Endodermal cell (in vitro differentiated cells): ENCODE measurements at regions not wholly inside any gene's neighbourhood (a gene's known extent, or its start where the extent isn't known, plus 50 kb on each side); places are given as distances from the start of the nearest gene placed in this dataset.

Experiments
- DNase-seq: peaks from one replicate; pipeline ENCODE4 v3.0.0-alpha.2; 2017
- H3K27ac ChIP-seq: 2 replicates; pipeline ENCODE4 v1.5.1; 2013; ENCODE audit warnings: mild to moderate bottlenecking, low read depth, low read length, moderate library complexity
- H3K27me3 ChIP-seq: 2 replicates; pipeline ENCODE4 v1.6.1; 2013; ENCODE audit warnings: mild to moderate bottlenecking, low read length, moderate library complexity; ENCODE audit not compliant: insufficient read depth, control insufficient read depth, poor library complexity, severe bottlenecking
- H3K36me3 ChIP-seq: 2 replicates; pipeline ENCODE4 v1.7.0; 2013; ENCODE audit warnings: mild to moderate bottlenecking, low read length, moderate library complexity; ENCODE audit not compliant: control insufficient read depth, insufficient read depth
- H3K4me1 ChIP-seq: one replicate; pipeline ENCODE4 v1.7.0; 2013; ENCODE audit warnings: low read length; ENCODE audit not compliant: control insufficient read depth, insufficient read depth
- H3K4me3 ChIP-seq: 2 replicates; pipeline ENCODE4 v1.5.1; 2013; ENCODE audit warnings: mild to moderate bottlenecking, low read length, moderate library complexity
- H3K9ac ChIP-seq: 2 replicates; pipeline ENCODE4 v1.6.1; 2013; ENCODE audit warnings: mild to moderate bottlenecking, low read length, moderate library complexity; ENCODE audit not compliant: poor library complexity, severe bottlenecking; ENCODE audit errors: extremely low read depth
- H3K9me3 ChIP-seq: 2 replicates; pipeline ENCODE4 v1.6.1; 2013; ENCODE audit warnings: mild to moderate bottlenecking, low read length, moderate library complexity; ENCODE audit not compliant: control insufficient read depth
- H3K27ac Mint-ChIP-seq: 2 replicates; pipeline ENCODE4 v1.8.0; 2020; ENCODE audit warnings: mixed read lengths
- H3K27me3 Mint-ChIP-seq: 2 replicates; pipeline ENCODE4 v1.8.0; 2021; ENCODE audit warnings: mild to moderate bottlenecking, mixed read lengths; ENCODE audit not compliant: insufficient read depth
- H3K36me3 Mint-ChIP-seq: 2 replicates; pipeline ENCODE4 v1.8.0; 2020; ENCODE audit warnings: low read depth, mixed read lengths
- H3K4me1 Mint-ChIP-seq: 2 replicates; pipeline ENCODE4 v1.8.0; 2020; ENCODE audit warnings: mixed read lengths
- H3K4me3 Mint-ChIP-seq: 2 replicates; pipeline ENCODE4 v1.8.0; 2020; ENCODE audit warnings: mild to moderate bottlenecking, moderate library complexity, mixed read lengths
- H3K9me3 Mint-ChIP-seq: 2 replicates; pipeline ENCODE4 v1.8.0; 2020; ENCODE audit warnings: mild to moderate bottlenecking, mixed read lengths
- WGBS, 2 experiments: methylation state at CpG; one replicate each; pipeline versions ENCODE4 v1.1.5 to v1.1.7; 2013; ENCODE audit warnings: missing lambda C conversion rate in 2 of 2, mixed read lengths in 1 of 2; ENCODE audit not compliant: insufficient coverage in 1 of 2, insufficient read length in 1 of 2; 5-methylcytosine and 5-hydroxymethylcytosine counted together
- TF ChIP-seq, protein P1 (sequence below): fragments of 200-600 bp; sonication (generic); conservative IDR thresholded peaks from 2 replicates; pipeline ENCODE4 v1.5.0; 2021; ENCODE audit warnings: antibody characterized with exemption, mild to moderate bottlenecking

DNA sequence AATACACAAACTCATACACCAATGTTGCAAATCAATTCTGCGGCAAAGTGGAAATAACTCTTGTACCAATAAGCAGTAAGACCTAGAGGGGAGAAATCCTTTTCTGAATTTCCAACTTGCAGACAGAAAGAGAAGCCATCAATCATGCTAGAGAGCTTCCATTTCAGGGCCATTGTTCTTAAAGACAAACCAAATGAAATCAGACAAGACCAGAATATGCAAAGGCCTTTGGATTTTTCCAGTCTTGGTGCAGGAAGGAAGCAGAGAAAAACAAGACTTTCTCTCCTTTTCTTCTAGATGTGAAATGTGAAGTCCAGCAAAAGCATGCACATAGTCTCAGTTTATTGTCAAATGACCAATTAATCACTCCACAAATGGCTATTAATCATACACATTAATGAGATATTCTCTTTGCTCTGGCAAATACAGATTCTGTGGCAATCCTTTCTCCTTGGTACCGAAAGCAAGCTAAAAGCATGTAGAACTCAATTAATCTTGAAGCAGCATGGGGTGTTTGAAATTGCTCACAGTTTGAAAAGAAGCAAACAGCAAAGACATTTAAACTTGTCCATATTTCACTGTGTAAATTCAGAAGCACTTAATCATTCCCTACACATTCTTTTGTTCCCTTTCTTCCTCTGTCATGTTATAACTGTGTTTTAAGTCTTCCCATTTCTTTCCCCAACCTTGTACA, 466.1 kb downstream of the GPAT3 start:
- Histone ChIP-seq H3K9ac (no peak overlapping the region), H3K27ac (peak overlapping the region; percentile 91), H3K9me3 (no peaks in the 10 kb centered on the region), H3K4me1 (no peaks in the 10 kb centered on the region), H3K36me3 (no peaks in the 10 kb centered on the region), H3K4me3 (no peak overlapping the region), H3K27me3 (no peaks in the 10 kb centered on the region)
- DNase-seq: no peak
- 73 to 88% methylated on average over 2 of the region's 2 CpGs for WGBS, 2 experiments
- Mint-ChIP-seq H3K4me3 (no peak overlapping the region), H3K36me3 (no peaks in the 10 kb centered on the region), H3K9me3 (no peaks in the 10 kb centered on the region), H3K27me3 (no peaks in the 10 kb centered on the region), H3K27ac (no peak overlapping the region), H3K4me1 (no peaks in the 10 kb centered on the region)
- TF ChIP-seq, protein P1, sequence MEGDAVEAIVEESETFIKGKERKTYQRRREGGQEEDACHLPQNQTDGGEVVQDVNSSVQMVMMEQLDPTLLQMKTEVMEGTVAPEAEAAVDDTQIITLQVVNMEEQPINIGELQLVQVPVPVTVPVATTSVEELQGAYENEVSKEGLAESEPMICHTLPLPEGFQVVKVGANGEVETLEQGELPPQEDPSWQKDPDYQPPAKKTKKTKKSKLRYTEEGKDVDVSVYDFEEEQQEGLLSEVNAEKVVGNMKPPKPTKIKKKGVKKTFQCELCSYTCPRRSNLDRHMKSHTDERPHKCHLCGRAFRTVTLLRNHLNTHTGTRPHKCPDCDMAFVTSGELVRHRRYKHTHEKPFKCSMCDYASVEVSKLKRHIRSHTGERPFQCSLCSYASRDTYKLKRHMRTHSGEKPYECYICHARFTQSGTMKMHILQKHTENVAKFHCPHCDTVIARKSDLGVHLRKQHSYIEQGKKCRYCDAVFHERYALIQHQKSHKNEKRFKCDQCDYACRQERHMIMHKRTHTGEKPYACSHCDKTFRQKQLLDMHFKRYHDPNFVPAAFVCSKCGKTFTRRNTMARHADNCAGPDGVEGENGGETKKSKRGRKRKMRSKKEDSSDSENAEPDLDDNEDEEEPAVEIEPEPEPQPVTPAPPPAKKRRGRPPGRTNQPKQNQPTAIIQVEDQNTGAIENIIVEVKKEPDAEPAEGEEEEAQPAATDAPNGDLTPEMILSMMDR: no peak

DNA sequence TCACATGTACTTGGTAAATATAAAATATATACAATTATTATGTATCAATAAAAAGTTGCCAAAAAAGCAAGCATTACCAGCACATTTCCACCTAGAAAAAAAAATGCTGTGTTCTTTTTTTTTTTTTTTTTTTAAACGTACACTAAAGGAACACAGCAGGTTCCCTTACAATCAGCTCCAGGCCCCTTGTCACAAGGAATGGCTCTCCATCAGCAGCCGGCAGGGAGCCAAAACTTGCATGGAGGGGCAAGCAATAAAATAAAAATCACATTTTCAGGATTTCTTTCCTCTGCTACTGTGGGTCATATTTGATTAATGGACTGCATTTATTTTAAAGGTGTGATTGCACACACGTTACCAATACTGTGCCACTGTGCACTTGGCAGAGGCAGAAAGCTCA, 460.3 kb downstream of the GPAT3 start:
- no peak overlapping the region for H3K9ac ChIP-seq
- H3K4me1 ChIP-seq: no peaks in the 10 kb centered on the region
- no peaks in the 10 kb centered on the region for H3K27me3 ChIP-seq
- H3K36me3 ChIP-seq: no peaks in the 10 kb centered on the region
- Mint-ChIP-seq H3K36me3 (no peaks in the 10 kb centered on the region), H3K27ac (no peak overlapping the region), H3K4me3 (no peak overlapping the region), H3K9me3 (no peaks in the 10 kb centered on the region), H3K27me3 (no peaks in the 10 kb centered on the region), H3K4me1 (peaks cover 3% of the 10 kb centered on the region)
- TF ChIP-seq, protein P1: no peak
- no peak overlapping the region for H3K4me3 ChIP-seq
- 41% methylated on average over 3 of the region's 3 CpGs; no CpG with 5 or more reads in 1 of the 2 experiments for WGBS, 2 experiments
- H3K9me3 ChIP-seq: no peaks in the 10 kb centered on the region
- no peak overlapping the region for H3K27ac ChIP-seq
- peak; percentile 47 for DNase-seq

DNA sequence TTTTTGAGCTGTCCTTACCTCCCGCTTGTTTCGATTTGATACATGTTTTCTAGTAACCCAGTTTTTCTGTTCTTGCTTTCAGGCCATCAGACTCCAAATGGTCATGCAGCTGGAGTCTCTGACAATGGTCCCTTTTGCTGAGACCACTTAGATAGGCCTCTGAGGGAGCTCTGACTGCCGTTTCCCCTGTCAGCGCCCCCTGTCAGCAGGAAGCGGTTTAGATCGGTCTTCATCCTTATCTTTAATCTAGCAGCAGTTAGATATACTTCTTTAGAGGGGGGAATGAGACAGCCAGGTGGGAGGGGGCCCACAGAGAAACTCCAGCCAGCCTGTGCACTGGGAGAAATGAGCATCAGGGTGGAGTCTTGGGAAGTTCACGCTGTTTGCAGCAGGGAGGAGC, 457.9 kb downstream of the GPAT3 start:
- H3K4me3 ChIP-seq: no peak overlapping the region
- 88 to 100% methylated on average over 2 to 7 of the region's 7 CpGs for WGBS, 2 experiments
- Mint-ChIP-seq H3K27ac (no peak overlapping the region), H3K4me1 (peaks cover 3% of the 10 kb centered on the region), H3K36me3 (no peaks in the 10 kb centered on the region), H3K4me3 (no peak overlapping the region), H3K27me3 (no peaks in the 10 kb centered on the region), H3K9me3 (peaks cover 2% of the 10 kb centered on the region)
- no peak overlapping the region for H3K9ac ChIP-seq
- H3K9me3 ChIP-seq: no peaks in the 10 kb centered on the region
- no peaks in the 10 kb centered on the region for H3K4me1 ChIP-seq
- peak; percentile 84 for DNase-seq
- no peaks in the 10 kb centered on the region for H3K36me3 ChIP-seq
- no peaks in the 10 kb centered on the region for H3K27me3 ChIP-seq
- TF ChIP-seq, protein P1: peak; percentile 77
- no peak overlapping the region for H3K27ac ChIP-seq
